ENCODE measurements at regions not wholly inside any gene's neighbourhood (a gene's known extent, or its start where the extent isn't known, plus 50 kb on each side); places are given as distances from the start of the nearest gene placed in this dataset.

DNA sequence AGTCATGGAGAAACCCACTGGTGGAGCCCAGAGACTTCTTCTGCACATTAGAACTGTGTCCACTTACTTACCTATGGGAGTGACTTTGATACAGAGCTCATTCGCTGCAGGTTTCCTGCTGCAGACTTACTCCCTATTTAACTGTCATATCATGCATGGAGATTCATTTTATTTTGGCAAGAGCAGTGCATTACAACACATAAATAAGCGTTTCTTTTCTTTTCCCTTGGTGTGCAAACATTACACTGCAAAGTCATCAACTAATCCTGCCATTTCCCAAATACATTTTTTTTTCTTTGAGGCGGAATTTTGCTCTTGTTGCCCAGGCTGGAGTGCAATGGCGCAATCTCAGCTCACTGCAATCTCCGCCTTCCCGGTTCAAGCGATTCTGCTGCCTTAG lies 230.9 kb upstream of the SFRP2 start:
- TF ChIP-seq POLR2AphosphoS5 (IDR thresholded peaks at IDR 0.05; ENCODE audit: low read depth, low read length), result no peak
- no peak for TF ChIP-seq POLR2A (IDR thresholded peaks at IDR 0.05; ENCODE audit: low read depth, low read length)
